Ramos (cell line): ENCODE measurements at regions not wholly inside any gene's neighbourhood (a gene's known extent, or its start where the extent isn't known, plus 50 kb on each side); places are given as distances from the start of the nearest gene placed in this dataset.

Experiments
- in situ Hi-C: fragments of 300-500 bp; cut with MboI; formaldehyde crosslinking; loops from one replicate; pipeline ENCODE4 v1.14.3; 2022; ENCODE audit warnings: low sequenced_read_pairs; ENCODE audit not compliant: unreplicated experiment

- in situ Hi-C loops, result no loop called here
Observed at GRCh38 chr4:19809989-19810388, 441.7 kb upstream of the SLIT2 start.

GRCh38 chr4:19807505-19807904 lies 444.2 kb upstream of the SLIT2 start:
- in situ Hi-C loops, result no loop called here

GRCh38 chr4:19806865-19807264 lies 444.8 kb upstream of the SLIT2 start:
- in situ Hi-C loops, result no loop called here

- in situ Hi-C loops, result no loop called here
Observed at GRCh38 chr4:19803406-19803805, 448.3 kb upstream of the SLIT2 start.

- in situ Hi-C loops, result no loop called here
Observed at GRCh38 chr4:19793831-19794230, 457.9 kb upstream of the SLIT2 start.

GRCh38 chr4:19791422-19792123 lies 460.1 kb upstream of the SLIT2 start:
- in situ Hi-C loops, result no loop called here

GRCh38 chr4:19786616-19787015 lies 465.1 kb upstream of the SLIT2 start:
- in situ Hi-C loops, result no loop called here

GRCh38 chr4:19783667-19784223 lies 468.0 kb upstream of the SLIT2 start:
- in situ Hi-C loops, result no loop called here

GRCh38 chr4:19780871-19781270 lies 470.8 kb upstream of the SLIT2 start:
- in situ Hi-C loops, result no loop called here

- in situ Hi-C loops, result no loop called here
Observed at GRCh38 chr4:19776929-19777328, 474.8 kb upstream of the SLIT2 start.

- in situ Hi-C loops, result no loop called here
Observed at GRCh38 chr4:19776021-19776459, 475.7 kb upstream of the SLIT2 start.

- in situ Hi-C loops, result no loop called here
Observed at GRCh38 chr4:19774690-19775256, 476.9 kb upstream of the SLIT2 start.

GRCh38 chr4:19772581-19772980 lies 479.1 kb upstream of the SLIT2 start:
- in situ Hi-C loops, result no loop called here

GRCh38 chr4:19756661-19757060 lies 495.0 kb upstream of the SLIT2 start:
- in situ Hi-C loops, result no loop called here

GRCh38 chr4:19752599-19752998 lies 499.1 kb upstream of the SLIT2 start:
- in situ Hi-C loops, result no loop called here

GRCh38 chr4:19748519-19749479 lies 502.9 kb upstream of the SLIT2 start:
- in situ Hi-C loops, result no loop called here

GRCh38 chr4:19746377-19746776 lies 505.3 kb upstream of the SLIT2 start:
- in situ Hi-C loops, result no loop called here

- in situ Hi-C loops, result no loop called here
Observed at GRCh38 chr4:19743115-19743638, 508.5 kb upstream of the SLIT2 start.

- in situ Hi-C loops, result no loop called here
Observed at GRCh38 chr4:19739101-19739651, 512.5 kb upstream of the SLIT2 start.
